GM12874 (cell line): ENCODE measurements at regions not wholly inside any gene's neighbourhood (a gene's known extent, or its start where the extent isn't known, plus 50 kb on each side); places are given as distances from the start of the nearest gene placed in this dataset.

Experiments
- TF ChIP-seq, protein P1 (sequence below): IDR thresholded peaks from 2 replicates; pipeline ENCODE4 v1.5.1; 2011; ENCODE audit warnings: low read depth, mild to moderate bottlenecking, control low read depth, low read length, moderate library complexity; ENCODE audit not compliant: insufficient read depth

- TF ChIP-seq, protein P1, sequence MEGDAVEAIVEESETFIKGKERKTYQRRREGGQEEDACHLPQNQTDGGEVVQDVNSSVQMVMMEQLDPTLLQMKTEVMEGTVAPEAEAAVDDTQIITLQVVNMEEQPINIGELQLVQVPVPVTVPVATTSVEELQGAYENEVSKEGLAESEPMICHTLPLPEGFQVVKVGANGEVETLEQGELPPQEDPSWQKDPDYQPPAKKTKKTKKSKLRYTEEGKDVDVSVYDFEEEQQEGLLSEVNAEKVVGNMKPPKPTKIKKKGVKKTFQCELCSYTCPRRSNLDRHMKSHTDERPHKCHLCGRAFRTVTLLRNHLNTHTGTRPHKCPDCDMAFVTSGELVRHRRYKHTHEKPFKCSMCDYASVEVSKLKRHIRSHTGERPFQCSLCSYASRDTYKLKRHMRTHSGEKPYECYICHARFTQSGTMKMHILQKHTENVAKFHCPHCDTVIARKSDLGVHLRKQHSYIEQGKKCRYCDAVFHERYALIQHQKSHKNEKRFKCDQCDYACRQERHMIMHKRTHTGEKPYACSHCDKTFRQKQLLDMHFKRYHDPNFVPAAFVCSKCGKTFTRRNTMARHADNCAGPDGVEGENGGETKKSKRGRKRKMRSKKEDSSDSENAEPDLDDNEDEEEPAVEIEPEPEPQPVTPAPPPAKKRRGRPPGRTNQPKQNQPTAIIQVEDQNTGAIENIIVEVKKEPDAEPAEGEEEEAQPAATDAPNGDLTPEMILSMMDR: no peak
Measured at GRCh38 chr19:31667106-31667505, 317.9 kb upstream of the TSHZ3 start.

GRCh38 chr19:31668921-31669320 is 319.7 kb upstream of the TSHZ3 start:
- TF ChIP-seq, protein P1: no peak

DNA sequence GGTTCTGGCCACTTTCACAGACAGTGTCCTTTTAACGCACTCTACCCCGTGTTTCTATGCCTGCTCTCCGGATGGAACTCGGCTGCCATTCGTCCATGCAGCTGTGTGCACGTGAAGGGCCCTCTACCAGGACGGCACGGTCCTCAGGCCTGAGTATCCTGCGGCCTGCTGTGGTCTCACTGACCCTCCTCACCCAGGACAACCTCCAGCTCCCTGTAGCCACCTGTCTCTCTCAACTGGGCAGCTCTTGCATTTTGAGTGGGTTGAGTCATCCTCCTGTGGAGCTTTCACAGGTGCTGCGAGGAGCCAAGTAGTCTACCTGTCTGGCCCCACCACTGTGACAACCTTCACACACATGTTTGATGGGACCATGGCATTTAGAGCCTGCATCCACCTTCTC is 321.7 kb upstream of the TSHZ3 start:
- TF ChIP-seq, protein P1: no peak

- TF ChIP-seq, protein P1: no peak
Measured at GRCh38 chr19:31671411-31672035, 322.3 kb upstream of the TSHZ3 start.

- TF ChIP-seq, protein P1: no peak
Measured at GRCh38 chr19:31674503-31675192, 325.4 kb upstream of the TSHZ3 start.

DNA sequence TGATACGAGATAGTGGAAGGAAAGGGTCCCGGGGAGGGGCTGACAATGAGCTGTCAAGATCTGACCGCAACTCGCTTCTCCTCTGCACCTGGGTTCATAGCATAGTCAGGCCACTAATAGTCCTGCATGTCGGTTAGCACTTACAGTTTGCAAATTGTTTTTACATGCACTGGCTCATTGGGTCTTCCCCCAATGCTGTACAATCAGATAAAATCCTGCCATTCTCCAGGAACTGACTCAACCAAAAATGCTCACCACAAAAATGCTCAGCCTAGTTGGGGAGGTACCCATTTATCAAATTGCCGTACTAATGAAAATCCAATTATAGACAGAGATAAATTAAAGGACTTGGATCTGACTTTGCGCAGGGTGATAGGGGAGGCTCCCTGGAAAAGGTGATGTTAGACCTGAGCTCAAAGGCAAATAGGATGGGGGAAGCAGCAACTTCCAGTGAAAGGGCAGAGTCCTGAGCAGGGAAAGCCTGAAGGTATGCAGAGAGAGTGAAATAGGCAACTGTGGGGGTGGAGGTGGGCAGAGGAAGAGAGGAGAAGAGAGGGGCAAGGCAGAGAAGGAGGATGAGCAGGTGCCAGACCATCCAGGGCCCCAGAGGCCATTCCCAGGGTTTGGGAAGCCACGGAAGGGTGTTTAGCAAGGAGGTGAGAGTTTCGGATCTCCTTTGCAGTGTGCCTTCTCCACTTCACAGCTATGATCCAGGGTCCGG is 326.1 kb upstream of the TSHZ3 start:
- TF ChIP-seq, protein P1: no peak

- TF ChIP-seq, protein P1: no peak
Measured at GRCh38 chr19:31676271-31677004, 327.2 kb upstream of the TSHZ3 start.
